CD4-positive, alpha-beta T cell (primary cell): ENCODE measurements at regions not wholly inside any gene's neighbourhood (a gene's known extent, or its start where the extent isn't known, plus 50 kb on each side); places are given as distances from the start of the nearest gene placed in this dataset.

Experiments used
- ATAC-seq: fragments of 200-7000 bp; cut with Tn5 transposase; one replicate; pipeline ENCODE4 v1.10.0; 2022; ENCODE audit warnings: mild to moderate bottlenecking; ENCODE audit not compliant: poor library complexity
- CTCF ChIA-PET: fragments of 350-600 bp; sonication (Branson Sonifier 250); formaldehyde crosslinking; loops from one replicate; lab custom pipeline; 2021; ENCODE audit warnings: antibody characterized with exemption, inconsistent platforms; lab: Charles Lee
- POLR2A ChIA-PET: fragments of 350-600 bp; sonication (Branson Sonifier 250); formaldehyde crosslinking; loops from one replicate; lab custom pipeline; 2021; ENCODE audit warnings: antibody characterized with exemption, inconsistent platforms; lab: Charles Lee
- DNase-seq, 14 experiments: peaks; one replicate each; pipeline ENCODE4 v3.0.0-alpha.2; 2013 to 2020; ENCODE audit warnings: mixed read lengths in 2 of 14
- H3K27ac ChIP-seq, 2 donors: one replicate each; pipeline versions ENCODE4 v1.5.1 to v1.7.0; 2013; ENCODE audit warnings: low read length in 2 of 2, low read depth in 1 of 2, mild to moderate bottlenecking in 1 of 2
- H3K27me3 ChIP-seq, 2 experiments: 1 replicate in 1 of 2; 2 replicates in 1 of 2; pipeline versions ENCODE4 v1.6.1 to v1.7.0; 2013; ENCODE audit warnings: low read length in 2 of 2, control low read depth in 1 of 2, mild to moderate bottlenecking in 1 of 2, moderate library complexity in 1 of 2; ENCODE audit not compliant: insufficient read depth in 2 of 2, control insufficient read depth in 1 of 2
- H3K36me3 ChIP-seq: one replicate; pipeline ENCODE4 v1.6.1; 2013; ENCODE audit warnings: low read length, control low read depth; ENCODE audit not compliant: insufficient read depth
- H3K4me1 ChIP-seq: one replicate; pipeline ENCODE4 v1.6.1; 2013; ENCODE audit warnings: low read length, control low read depth; ENCODE audit not compliant: insufficient read depth
- H3K4me3 ChIP-seq: one replicate; pipeline ENCODE4 v1.5.1; 2013; ENCODE audit warnings: mild to moderate bottlenecking, low read length, moderate library complexity
- H3K9me3 ChIP-seq, 2 experiments: 1 replicate in 1 of 2; 2 replicates in 1 of 2; pipeline versions ENCODE4 v1.6.1 to v1.7.0; 2013; ENCODE audit warnings: low read length in 2 of 2, mild to moderate bottlenecking in 2 of 2, control low read depth in 1 of 2, moderate library complexity in 1 of 2; ENCODE audit not compliant: control insufficient read depth in 1 of 2, insufficient read depth in 1 of 2
- H3K27ac Mint-ChIP-seq: one replicate; pipeline ENCODE4 v1.8.0; 2020; ENCODE audit warnings: mixed read lengths
- H3K27me3 Mint-ChIP-seq: one replicate; pipeline ENCODE4 v1.8.0; 2021; ENCODE audit warnings: mixed read lengths
- H3K36me3 Mint-ChIP-seq: one replicate; pipeline ENCODE4 v1.8.0; 2021; ENCODE audit warnings: low read depth, mixed read lengths
- H3K4me1 Mint-ChIP-seq: one replicate; pipeline ENCODE4 v1.8.0; 2021; ENCODE audit warnings: low read depth, mixed read lengths
- H3K4me3 Mint-ChIP-seq: one replicate; pipeline ENCODE4 v1.8.0; 2020; ENCODE audit warnings: mild to moderate bottlenecking, mixed read lengths
- H3K9me3 Mint-ChIP-seq: one replicate; pipeline ENCODE4 v1.8.0; 2020; ENCODE audit warnings: mixed read lengths
- intact Hi-C, 2 experiments: fragments of 100-400 bp; cut with DNase I in 1 of 2; cut with micrococcal nuclease in 1 of 2; formaldehyde crosslinking; loops; one replicate each; pipeline versions ENCODE4 v1.15.1 to v1.9.0; 2023 to 2025; cut with DNase I, micrococcal nuclease
- TF ChIP-seq, protein P1 (sequence below): fragments of 200-600 bp; IDR thresholded peaks from one replicate; pipeline ENCODE4 v1.8.0; 2022; ENCODE audit warnings: antibody characterized with exemption, mild to moderate bottlenecking

DNA sequence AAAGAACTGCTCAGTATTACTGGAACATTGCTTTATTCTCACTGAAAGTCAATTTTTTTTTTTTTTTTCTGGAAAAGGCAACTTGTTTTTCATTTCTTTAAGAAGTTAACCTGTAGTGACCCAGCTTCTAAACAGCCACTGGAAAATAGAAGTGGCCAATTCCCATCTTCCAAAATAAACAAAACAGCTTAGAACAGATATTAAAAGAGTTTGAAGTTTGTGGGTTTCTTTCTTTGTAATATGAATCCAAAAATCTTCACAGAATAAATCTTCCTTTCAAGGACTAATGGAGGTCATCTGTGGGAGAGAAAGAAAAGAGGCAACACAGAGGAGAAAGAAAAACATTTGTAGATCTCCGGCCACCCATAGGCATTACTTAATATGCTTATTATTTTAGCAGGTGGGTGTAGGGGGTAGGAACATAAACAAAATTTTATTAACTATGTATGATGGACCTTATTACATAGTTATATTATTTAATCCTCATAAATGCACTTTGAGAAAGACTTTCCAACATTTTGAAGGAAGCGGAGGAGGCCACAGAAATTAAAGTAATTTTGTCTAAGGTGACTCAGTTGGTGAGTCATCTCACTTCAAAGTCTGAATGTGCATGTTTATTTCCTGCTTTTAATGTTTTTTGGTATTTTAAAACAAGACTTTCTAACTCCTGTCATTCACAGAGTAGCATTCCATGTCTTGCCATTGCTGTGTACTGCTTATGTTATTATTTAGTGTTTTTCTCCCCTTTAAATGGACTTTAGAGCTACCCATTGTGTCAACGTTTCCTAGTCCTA, 1791.8 kb upstream of the WWC1 start:
- H3K9me3 ChIP-seq, result no peaks in the 10 kb centered on the region
- CTCF ChIA-PET, result no interaction called here
- H3K27me3 Mint-ChIP-seq, result no peaks in the 10 kb centered on the region
- TF ChIP-seq, protein P1, sequence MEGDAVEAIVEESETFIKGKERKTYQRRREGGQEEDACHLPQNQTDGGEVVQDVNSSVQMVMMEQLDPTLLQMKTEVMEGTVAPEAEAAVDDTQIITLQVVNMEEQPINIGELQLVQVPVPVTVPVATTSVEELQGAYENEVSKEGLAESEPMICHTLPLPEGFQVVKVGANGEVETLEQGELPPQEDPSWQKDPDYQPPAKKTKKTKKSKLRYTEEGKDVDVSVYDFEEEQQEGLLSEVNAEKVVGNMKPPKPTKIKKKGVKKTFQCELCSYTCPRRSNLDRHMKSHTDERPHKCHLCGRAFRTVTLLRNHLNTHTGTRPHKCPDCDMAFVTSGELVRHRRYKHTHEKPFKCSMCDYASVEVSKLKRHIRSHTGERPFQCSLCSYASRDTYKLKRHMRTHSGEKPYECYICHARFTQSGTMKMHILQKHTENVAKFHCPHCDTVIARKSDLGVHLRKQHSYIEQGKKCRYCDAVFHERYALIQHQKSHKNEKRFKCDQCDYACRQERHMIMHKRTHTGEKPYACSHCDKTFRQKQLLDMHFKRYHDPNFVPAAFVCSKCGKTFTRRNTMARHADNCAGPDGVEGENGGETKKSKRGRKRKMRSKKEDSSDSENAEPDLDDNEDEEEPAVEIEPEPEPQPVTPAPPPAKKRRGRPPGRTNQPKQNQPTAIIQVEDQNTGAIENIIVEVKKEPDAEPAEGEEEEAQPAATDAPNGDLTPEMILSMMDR, result no peak
- no peak overlapping the region for H3K4me3 ChIP-seq
- no peak for ATAC-seq
- POLR2A ChIA-PET, result no interaction called here
- intact Hi-C loops, result no loop called here
- H3K4me3 Mint-ChIP-seq, result no peak overlapping the region
- H3K27ac ChIP-seq, result no peak overlapping the region
- H3K4me1 Mint-ChIP-seq, result no peaks in the 10 kb centered on the region
- no peak overlapping the region for H3K27ac Mint-ChIP-seq
- H3K36me3 ChIP-seq, result no peaks in the 10 kb centered on the region
- H3K27me3 ChIP-seq, result no peaks in the 10 kb centered on the region
- no peaks in the 10 kb centered on the region for H3K4me1 ChIP-seq
- H3K9me3 Mint-ChIP-seq, result peaks cover 9% of the 10 kb centered on the region
- no peaks in the 10 kb centered on the region for H3K36me3 Mint-ChIP-seq
- no peak for DNase-seq

DNA sequence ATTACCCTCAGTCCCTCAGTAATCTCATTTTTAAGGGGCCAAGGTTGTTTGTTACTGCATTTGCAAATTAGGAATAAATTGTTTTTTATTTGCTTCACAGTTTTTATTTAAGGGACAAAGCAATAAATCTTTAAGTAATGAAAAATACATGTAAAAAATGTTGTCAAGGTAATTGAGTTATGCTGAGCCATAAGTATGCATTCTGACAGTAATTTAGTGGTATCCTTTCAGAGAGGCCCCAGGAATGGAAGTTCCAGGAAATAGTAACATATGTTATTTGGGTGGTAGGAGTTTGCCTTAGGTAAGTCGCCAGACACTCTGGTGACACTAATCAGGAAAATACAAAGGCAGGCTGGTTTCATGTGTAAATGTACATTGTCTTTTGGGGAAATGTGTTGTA, 1787.9 kb upstream of the WWC1 start:
- Mint-ChIP-seq H3K9me3 (peaks cover 8% of the 10 kb centered on the region), H3K36me3 (no peaks in the 10 kb centered on the region), H3K27me3 (no peaks in the 10 kb centered on the region), H3K27ac (no peak overlapping the region), H3K4me3 (no peak overlapping the region), H3K4me1 (no peaks in the 10 kb centered on the region)
- no peak overlapping the region for H3K4me3 ChIP-seq
- no peak for ATAC-seq
- H3K36me3 ChIP-seq, result no peaks in the 10 kb centered on the region
- TF ChIP-seq, protein P1, result no peak
- intact Hi-C loops, result no loop called here
- CTCF ChIA-PET, result no interaction called here
- no peak for DNase-seq
- POLR2A ChIA-PET, result no interaction called here
- H3K9me3 ChIP-seq, result peaks cover 6 to 7% of the 10 kb centered on the region in 2 experiments
- no peaks in the 10 kb centered on the region for H3K4me1 ChIP-seq
- H3K27ac ChIP-seq, result no peak overlapping the region
- no peaks in the 10 kb centered on the region for H3K27me3 ChIP-seq

DNA sequence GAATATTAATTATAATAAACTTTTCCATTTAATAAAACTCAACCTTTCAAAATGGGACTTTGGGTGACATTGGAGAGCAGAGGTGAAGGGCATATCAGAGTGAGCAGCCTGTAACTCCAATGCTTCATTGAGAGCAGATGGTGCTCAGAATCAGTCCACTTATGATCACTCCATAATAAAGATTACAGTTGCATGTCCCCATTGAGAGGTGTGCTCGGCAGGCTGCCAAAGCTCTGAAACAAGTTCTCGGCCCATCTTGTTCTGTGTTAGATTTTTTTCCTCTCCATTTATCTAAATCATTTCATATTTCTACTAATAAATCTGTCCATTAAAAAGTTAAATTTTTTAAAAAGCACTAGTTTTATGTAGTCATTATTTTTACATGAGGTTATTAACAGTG, 1786.4 kb upstream of the WWC1 start:
- H3K4me3 Mint-ChIP-seq, result no peak overlapping the region
- intact Hi-C loops, result no loop called here
- H3K9me3 Mint-ChIP-seq, result peaks cover 8% of the 10 kb centered on the region
- ATAC-seq, result no peak
- H3K9me3 ChIP-seq, result peaks cover 6 to 7% of the 10 kb centered on the region in 2 experiments
- no peak overlapping the region for H3K4me3 ChIP-seq
- ChIA-PET CTCF (no interaction called here), POLR2A (no interaction called here)
- no peaks in the 10 kb centered on the region for H3K4me1 Mint-ChIP-seq
- H3K27ac ChIP-seq, result no peak overlapping the region
- TF ChIP-seq, protein P1, result no peak
- no peaks in the 10 kb centered on the region for H3K27me3 ChIP-seq
- H3K27me3 Mint-ChIP-seq, result no peaks in the 10 kb centered on the region
- no peaks in the 10 kb centered on the region for H3K36me3 Mint-ChIP-seq
- no peak for DNase-seq
- H3K27ac Mint-ChIP-seq, result no peak overlapping the region
- H3K4me1 ChIP-seq, result no peaks in the 10 kb centered on the region
- no peaks in the 10 kb centered on the region for H3K36me3 ChIP-seq
